Epithelial cell of proximal tubule (primary cell): ENCODE measurements at regions not wholly inside any gene's neighbourhood (a gene's known extent, or its start where the extent isn't known, plus 50 kb on each side); places are given as distances from the start of the nearest gene placed in this dataset.

ENCODE experiments used
- DNase-seq: peaks from one replicate; pipeline ENCODE4 v3.0.0-alpha.2; 2011; ENCODE audit warnings: low read depth
- H3K4me3 ChIP-seq: 2 replicates; pipeline ENCODE4 v1.5.1; 2011; ENCODE audit warnings: low read depth, mild to moderate bottlenecking, low read length
- CTCF ChIP-seq: conservative IDR thresholded peaks from 2 replicates; pipeline ENCODE4 v1.5.1; 2012; ENCODE audit warnings: low read depth, mild to moderate bottlenecking, low read length

- no peak for TF ChIP-seq CTCF
- DNase-seq: no peak
- H3K4me3 ChIP-seq: no peak overlapping the region
Measured at GRCh38 chr10:62471711-62472110, 97.5 kb downstream of the ZNF365 start.

- no peak for DNase-seq
- TF ChIP-seq CTCF: no peak
Measured at GRCh38 chr10:62473241-62473640, 99.1 kb downstream of the ZNF365 start.

GRCh38 chr10:62475551-62475950 lies 101.4 kb downstream of the ZNF365 start:
- TF ChIP-seq CTCF: no peak
- no peak for DNase-seq
- no peak overlapping the region for H3K4me3 ChIP-seq

More at GRCh38 chr10:62473241-62473640, 99.1 kb downstream of the ZNF365 start:
- H3K4me3 ChIP-seq: no peak overlapping the region

GRCh38 chr10:62479523-62479922 lies 105.4 kb downstream of the ZNF365 start:
- no peak for DNase-seq
- TF ChIP-seq CTCF: no peak
- no peak overlapping the region for H3K4me3 ChIP-seq

GRCh38 chr10:62480196-62480595 lies 106.0 kb downstream of the ZNF365 start:
- no peak for TF ChIP-seq CTCF
- no peak for DNase-seq
- no peak overlapping the region for H3K4me3 ChIP-seq

- no peak overlapping the region for H3K4me3 ChIP-seq
- no peak for DNase-seq
- TF ChIP-seq CTCF: no peak
Measured at GRCh38 chr10:62482581-62482980, 108.4 kb downstream of the ZNF365 start.

- TF ChIP-seq CTCF: no peak
Measured at GRCh38 chr10:62491597-62491996, 117.4 kb downstream of the ZNF365 start.

More at GRCh38 chr10:62491597-62491996, 117.4 kb downstream of the ZNF365 start:
- no peak for DNase-seq
- no peak overlapping the region for H3K4me3 ChIP-seq
